Mesendoderm (in vitro differentiated cells): ENCODE measurements at regions not wholly inside any gene's neighbourhood (a gene's known extent, or its start where the extent isn't known, plus 50 kb on each side); places are given as distances from the start of the nearest gene placed in this dataset.
"Not testable (repeated sequence)": the region's sequence is repeated elsewhere in the genome, so short reads cannot be mapped to it uniquely, and the experiment has no call there.

Experiments
- DNase-seq: peaks from one replicate; pipeline ENCODE4 v3.0.0; 2013
- H2AK5ac ChIP-seq: 2 replicates; pipeline ENCODE4 v1.6.1; 2013; ENCODE audit warnings: low read length, inconsistent platforms
- H2BK120ac ChIP-seq: 2 replicates; pipeline ENCODE4 v1.6.1; 2013; ENCODE audit warnings: low read depth, mild to moderate bottlenecking, low read length, moderate library complexity, mixed read lengths
- H2BK15ac ChIP-seq: replicated peaks from 2 replicates; pipeline ENCODE4 v1.6.1; 2013; ENCODE audit warnings: low read depth, mild to moderate bottlenecking, moderate library complexity
- H2BK5ac ChIP-seq: 2 replicates; pipeline ENCODE4 v1.6.1; 2013; ENCODE audit warnings: low read length, inconsistent platforms
- H3K18ac ChIP-seq: 2 replicates; pipeline ENCODE4 v1.6.1; 2013; ENCODE audit warnings: mild to moderate bottlenecking, low read length, mixed read lengths
- H3K23ac ChIP-seq: one replicate; pipeline ENCODE4 v1.6.1; 2013; ENCODE audit warnings: low read length
- H3K27ac ChIP-seq: 2 replicates; pipeline ENCODE4 v1.5.1; 2013; ENCODE audit warnings: low read depth, mild to moderate bottlenecking, inconsistent platforms, low read length, moderate library complexity
- H3K27me3 ChIP-seq: 2 replicates; pipeline ENCODE4 v1.6.1; 2013; ENCODE audit warnings: low read length, control low read depth, mild to moderate bottlenecking, inconsistent platforms; ENCODE audit not compliant: insufficient read depth, poor library complexity
- H3K36me3 ChIP-seq: 2 replicates; pipeline ENCODE4 v1.6.1; 2013; ENCODE audit warnings: low read length, inconsistent platforms; ENCODE audit not compliant: control insufficient read depth, insufficient read depth
- H3K4ac ChIP-seq: one replicate; pipeline ENCODE4 v1.6.1; 2013; ENCODE audit warnings: low read depth, mild to moderate bottlenecking, low read length, moderate library complexity
- H3K4me1 ChIP-seq: 2 replicates; pipeline ENCODE4 v1.6.1; 2013; ENCODE audit warnings: low read depth, low read length, inconsistent platforms; ENCODE audit not compliant: control insufficient read depth
- H3K4me2 ChIP-seq: 2 replicates; pipeline ENCODE4 v1.6.1; 2013; ENCODE audit warnings: low read length
- H3K4me3 ChIP-seq: 2 replicates; pipeline ENCODE4 v1.5.1; 2013; ENCODE audit warnings: mild to moderate bottlenecking, low read length
- H3K56ac ChIP-seq: one replicate; pipeline ENCODE4 v1.6.1; 2013; ENCODE audit warnings: low read length
- H3K79me1 ChIP-seq: 2 replicates; pipeline ENCODE4 v1.6.1; 2013; ENCODE audit warnings: low read length, inconsistent platforms
- H3K79me2 ChIP-seq: 2 replicates; pipeline ENCODE4 v1.6.1; 2013; ENCODE audit warnings: mild to moderate bottlenecking, low read length; ENCODE audit not compliant: control insufficient read depth, insufficient read depth
- H3K9ac ChIP-seq: 2 replicates; pipeline ENCODE4 v1.6.1; 2013; ENCODE audit warnings: low read length, inconsistent platforms
- H4K5ac ChIP-seq: one replicate; pipeline ENCODE4 v1.6.1; 2013; ENCODE audit warnings: low read length
- H4K8ac ChIP-seq: one replicate; pipeline ENCODE4 v1.6.1; 2013; ENCODE audit warnings: low read depth, mild to moderate bottlenecking, control low read depth, low read length, moderate library complexity
- WGBS: extraction: QIAGEN DNeasy Blood & Tissue Kit; methylation state at CpG from one replicate; pipeline ENCODE4 v1.1.7; 2013; ENCODE audit warnings: low lambda C conversion rate, missing lambda C conversion rate; ENCODE audit not compliant: insufficient coverage; ENCODE audit errors: extremely low coverage; 5-methylcytosine and 5-hydroxymethylcytosine counted together

GRCh38 chr13:18609371-18609770 lies 572.3 kb downstream of the TUBA3C start:
- H4K5ac ChIP-seq, H3K4me3 ChIP-seq, H2BK15ac ChIP-seq, DNase-seq, H3K9ac ChIP-seq, H3K4me1 ChIP-seq, H3K27ac ChIP-seq, H3K4me2 ChIP-seq, H4K8ac ChIP-seq, H3K79me2 ChIP-seq, H2BK120ac ChIP-seq, H2AK5ac ChIP-seq, H2BK5ac ChIP-seq, H3K18ac ChIP-seq, H3K79me1 ChIP-seq, H3K27me3 ChIP-seq, H3K56ac ChIP-seq, H3K4ac ChIP-seq, H3K23ac ChIP-seq, H3K36me3 ChIP-seq: not testable (repeated sequence)
- no CpG with 5 or more reads among the region's 42 CpGs for whole genome bisulfite sequencing

GRCh38 chr13:18608851-18609250 lies 572.8 kb downstream of the TUBA3C start:
- H2AK5ac ChIP-seq, H3K4me1 ChIP-seq, H3K27me3 ChIP-seq, H3K4ac ChIP-seq, DNase-seq, H3K9ac ChIP-seq, H2BK120ac ChIP-seq, H4K5ac ChIP-seq, H4K8ac ChIP-seq, H3K36me3 ChIP-seq, H3K27ac ChIP-seq, H3K4me3 ChIP-seq, H2BK5ac ChIP-seq, H3K4me2 ChIP-seq, H3K18ac ChIP-seq, H3K56ac ChIP-seq, H3K79me1 ChIP-seq, H2BK15ac ChIP-seq, H3K79me2 ChIP-seq, H3K23ac ChIP-seq: not testable (repeated sequence)
- WGBS = no CpG with 5 or more reads among the region's 40 CpGs

- H3K79me1 ChIP-seq, H3K4me3 ChIP-seq, H3K4me2 ChIP-seq, H3K27me3 ChIP-seq, H2BK120ac ChIP-seq, H3K36me3 ChIP-seq, H3K18ac ChIP-seq, H2AK5ac ChIP-seq, H3K23ac ChIP-seq, H3K4ac ChIP-seq, H3K9ac ChIP-seq, H3K27ac ChIP-seq, H3K4me1 ChIP-seq, H4K8ac ChIP-seq, H4K5ac ChIP-seq, DNase-seq, H2BK15ac ChIP-seq, H3K79me2 ChIP-seq, H3K56ac ChIP-seq, H2BK5ac ChIP-seq: not testable (repeated sequence)
- no CpG with 5 or more reads among the region's 24 CpGs for WGBS
Observed at GRCh38 chr13:18600366-18600765, 581.3 kb downstream of the TUBA3C start.

- H3K56ac ChIP-seq, H3K9ac ChIP-seq, H3K23ac ChIP-seq, H3K36me3 ChIP-seq, H3K79me1 ChIP-seq, H3K4me2 ChIP-seq, H4K8ac ChIP-seq, H3K18ac ChIP-seq, H3K27me3 ChIP-seq, H4K5ac ChIP-seq, H2BK120ac ChIP-seq, H3K27ac ChIP-seq, H3K4ac ChIP-seq, H2AK5ac ChIP-seq, H3K79me2 ChIP-seq, H3K4me1 ChIP-seq, DNase-seq, H2BK15ac ChIP-seq, H2BK5ac ChIP-seq, H3K4me3 ChIP-seq: not testable (repeated sequence)
- no CpG with 5 or more reads among the region's 25 CpGs for WGBS
Observed at GRCh38 chr13:18599791-18600211, 581.8 kb downstream of the TUBA3C start.

GRCh38 chr13:18598543-18598942 lies 583.1 kb downstream of the TUBA3C start:
- no CpG with 5 or more reads among the region's 24 CpGs for WGBS

GRCh38 chr13:18597940-18598339 lies 583.7 kb downstream of the TUBA3C start:
- H3K27me3 ChIP-seq, H3K9ac ChIP-seq, H2AK5ac ChIP-seq, H3K4me3 ChIP-seq, H2BK5ac ChIP-seq, DNase-seq, H4K5ac ChIP-seq, H2BK120ac ChIP-seq, H3K56ac ChIP-seq, H2BK15ac ChIP-seq, H3K4me2 ChIP-seq, H3K79me2 ChIP-seq, H4K8ac ChIP-seq, H3K4me1 ChIP-seq, H3K27ac ChIP-seq, H3K79me1 ChIP-seq, H3K23ac ChIP-seq, H3K4ac ChIP-seq, H3K36me3 ChIP-seq, H3K18ac ChIP-seq: not testable (repeated sequence)
- no CpG with 5 or more reads among the region's 14 CpGs for WGBS

More at GRCh38 chr13:18598543-18598942, 583.1 kb downstream of the TUBA3C start:
- not testable (repeated sequence) for H3K23ac ChIP-seq, H4K5ac ChIP-seq, H3K56ac ChIP-seq, H3K79me2 ChIP-seq, H3K4me3 ChIP-seq, H3K79me1 ChIP-seq, H3K27me3 ChIP-seq, DNase-seq, H3K4me2 ChIP-seq, H3K18ac ChIP-seq, H2AK5ac ChIP-seq, H4K8ac ChIP-seq, H3K4me1 ChIP-seq, H3K36me3 ChIP-seq, H3K9ac ChIP-seq, H3K27ac ChIP-seq, H3K4ac ChIP-seq, H2BK5ac ChIP-seq, H2BK120ac ChIP-seq, H2BK15ac ChIP-seq
